WTC11 (cell line): ENCODE measurements at regions not wholly inside any gene's neighbourhood (a gene's known extent, or its start where the extent isn't known, plus 50 kb on each side); places are given as distances from the start of the nearest gene placed in this dataset.

ENCODE experiments used
- ATAC-seq: fragments of 200-7000 bp; cut with Tn5 transposase; 2 replicates; pipeline ENCODE4 v1.10.0; 2021; ENCODE audit warnings: mild to moderate bottlenecking, moderate library complexity
- CTCF ChIA-PET: fragments of 300-600 bp; sonication (Branson Sonifier 250); formaldehyde crosslinking; loops from one replicate; lab custom pipeline; 2021; ENCODE audit warnings: antibody characterized with exemption; lab: Charles Lee
- POLR2A ChIA-PET: fragments of 350-600 bp; sonication (Branson Sonifier 250); formaldehyde crosslinking; loops from one replicate; lab custom pipeline; 2021; ENCODE audit warnings: antibody characterized with exemption; lab: Charles Lee
- DNase-seq: peaks from one replicate; pipeline ENCODE4 v3.0.0; 2021; ENCODE audit warnings: low spot score
- H3K27ac Mint-ChIP-seq: 2 replicates; pipeline ENCODE4 v1.8.0; 2021; ENCODE audit warnings: mixed read lengths
- H3K27me3 Mint-ChIP-seq: 2 replicates; pipeline ENCODE4 v1.8.0; 2021; ENCODE audit warnings: low read depth, mild to moderate bottlenecking, moderate library complexity, mixed read lengths
- H3K36me3 Mint-ChIP-seq: 2 replicates; pipeline ENCODE4 v1.8.0; 2021; ENCODE audit warnings: mixed read lengths
- H3K4me1 Mint-ChIP-seq: 2 replicates; pipeline ENCODE4 v1.8.0; 2022; ENCODE audit warnings: mixed read lengths
- H3K4me3 Mint-ChIP-seq: 2 replicates; pipeline ENCODE4 v1.8.0; 2021; ENCODE audit warnings: mild to moderate bottlenecking, moderate library complexity, mixed read lengths
- H3K9me3 Mint-ChIP-seq: 2 replicates; pipeline ENCODE4 v1.8.0; 2021; ENCODE audit warnings: mixed read lengths
- ARID4B ChIP-seq: sonication (generic); formaldehyde crosslinking; IDR thresholded peaks from 2 replicates; pipeline ENCODE4 v1.8.0; 2023; ENCODE audit warnings: missing genetic modification reagents, mild to moderate bottlenecking, borderline replicate concordance
- ATF2 ChIP-seq: sonication (generic); formaldehyde crosslinking; IDR thresholded peaks from 2 replicates; pipeline ENCODE4 v1.8.1; 2022; ENCODE audit warnings: low read depth, missing genetic modification reagents, borderline replicate concordance
- ATF3 ChIP-seq: sonication (generic); formaldehyde crosslinking; conservative IDR thresholded peaks from 2 replicates; pipeline ENCODE4 v1.8.1; 2022; ENCODE audit warnings: mild to moderate bottlenecking, missing genetic modification reagents
- FOXJ3 ChIP-seq: sonication (generic); formaldehyde crosslinking; IDR thresholded peaks from 2 replicates; pipeline ENCODE4 v1.9.0; 2021; ENCODE audit warnings: missing genetic modification reagents, mild to moderate bottlenecking, borderline replicate concordance
- FOXP1 ChIP-seq: sonication (generic); formaldehyde crosslinking; IDR thresholded peaks from 2 replicates; pipeline ENCODE4 v1.8.0; 2022; ENCODE audit warnings: missing genetic modification reagents, mild to moderate bottlenecking, moderate library complexity, borderline replicate concordance
- GRHL2 ChIP-seq: fragments of 250-450 bp; sonication (Bioruptor Pico); IDR thresholded peaks from 2 replicates; pipeline ENCODE4 v1.8.0; 2022; ENCODE audit warnings: mild to moderate bottlenecking, moderate library complexity; ENCODE audit not compliant: insufficient replicate concordance, severe bottlenecking
- IRF2 ChIP-seq: sonication (generic); formaldehyde crosslinking; IDR thresholded peaks from 2 replicates; pipeline ENCODE4 v1.8.0; 2022; ENCODE audit warnings: low read depth, missing genetic modification reagents, borderline replicate concordance
- KAT7 ChIP-seq: sonication (generic); formaldehyde crosslinking; IDR thresholded peaks from 2 replicates; pipeline ENCODE4 v1.8.1; 2023; ENCODE audit warnings: missing genetic modification reagents, mild to moderate bottlenecking, borderline replicate concordance
- MAX ChIP-seq: sonication (generic); formaldehyde crosslinking; IDR thresholded peaks from 2 replicates; pipeline ENCODE4 v1.8.0; 2022; ENCODE audit warnings: mild to moderate bottlenecking, missing genetic modification reagents
- NFATC4 ChIP-seq: fragments of 250-450 bp; sonication (Bioruptor Pico); IDR thresholded peaks from 2 replicates; pipeline ENCODE4 v1.9.0; 2021; ENCODE audit warnings: mild to moderate bottlenecking
- RELA ChIP-seq: sonication (generic); formaldehyde crosslinking; IDR thresholded peaks from 2 replicates; pipeline ENCODE4 v1.8.1; 2022; ENCODE audit warnings: missing genetic modification reagents, mild to moderate bottlenecking, borderline replicate concordance
- ZBTB43 ChIP-seq: sonication (generic); formaldehyde crosslinking; IDR thresholded peaks from 2 replicates; pipeline ENCODE4 v1.8.1; 2023; ENCODE audit warnings: mild to moderate bottlenecking, missing genetic modification reagents
- ZNF138 ChIP-seq: sonication (generic); formaldehyde crosslinking; conservative IDR thresholded peaks from 2 replicates; pipeline ENCODE4 v1.8.1; 2022; ENCODE audit warnings: mild to moderate bottlenecking, moderate library complexity, missing genetic modification reagents
- TF ChIP-seq, protein P1 (sequence below): sonication (generic); formaldehyde crosslinking; IDR thresholded peaks from 2 replicates; pipeline ENCODE4 v1.8.0; 2023; ENCODE audit warnings: mild to moderate bottlenecking, missing genetic modification reagents
- TF ChIP-seq, protein P2 (sequence below): sonication (generic); formaldehyde crosslinking; IDR thresholded peaks from 2 replicates; pipeline ENCODE4 v1.8.0; 2022; ENCODE audit warnings: mild to moderate bottlenecking, missing genetic modification reagents
- TF ChIP-seq, protein P3 (sequence below): fragments of 250-450 bp; sonication (Bioruptor Pico); conservative IDR thresholded peaks from 2 replicates; pipeline ENCODE4 v1.9.0; 2021; ENCODE audit warnings: mild to moderate bottlenecking

DNA sequence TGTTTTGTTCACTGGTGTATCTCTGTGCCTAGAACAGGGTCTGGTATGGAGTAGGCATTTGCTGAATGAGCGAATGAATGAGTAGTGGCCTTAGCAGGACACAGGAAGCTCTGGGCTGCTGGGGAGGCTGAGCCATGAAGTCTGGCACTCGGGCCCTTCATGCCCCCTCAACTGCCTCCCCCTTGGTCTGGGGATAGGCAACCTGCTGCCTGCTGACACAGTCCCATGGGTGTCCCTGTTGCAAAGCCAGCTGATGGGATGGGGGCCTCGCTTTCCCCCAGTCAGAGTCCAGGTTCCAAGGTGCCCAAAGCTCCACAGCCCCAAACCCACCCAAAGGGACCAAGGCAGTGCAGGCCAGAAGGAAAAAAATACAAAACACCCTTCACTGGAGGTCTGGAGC, 107.0 kb upstream of the CASZ1 start (continued):
- no peak for TF ChIP-seq ZBTB43
- no peak for TF ChIP-seq KAT7 (CRISPR knock-in tag)
- no peak for TF ChIP-seq FOXP1
- TF ChIP-seq ATF3 (CRISPR knock-in tag) = no peak
- TF ChIP-seq MAX = no peak
- no peak for TF ChIP-seq ZNF138 (CRISPR knock-in tag)

DNA sequence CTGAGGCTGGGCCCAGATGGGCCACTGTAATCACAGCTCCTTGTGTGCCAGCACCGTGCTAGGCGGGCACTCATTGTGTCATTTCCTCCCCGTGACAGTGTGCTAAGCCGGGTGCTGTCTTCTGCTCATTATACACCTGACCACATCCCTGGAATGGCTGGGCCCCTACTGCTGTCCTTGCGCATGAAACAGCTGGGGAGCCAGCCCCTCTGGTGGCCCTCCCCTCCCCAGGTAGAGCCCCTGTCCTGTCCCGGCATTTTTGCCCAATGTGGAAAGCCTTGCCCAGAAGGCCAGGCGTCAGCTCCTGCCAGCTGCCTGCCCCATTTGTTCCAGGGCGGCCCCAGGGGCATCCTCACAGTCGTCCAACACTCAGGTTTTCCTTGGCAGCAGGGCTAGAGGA, 107.4 kb upstream of the CASZ1 start:
- Mint-ChIP-seq H3K4me3 (no peak overlapping the region), H3K27me3 (no peaks in the 10 kb centered on the region; the same call in 1 of the 2 replicates), H3K36me3 (no peaks in the 10 kb centered on the region), H3K4me1 (peaks cover 49% of the 10 kb centered on the region), H3K27ac (no peak overlapping the region), H3K9me3 (no peaks in the 10 kb centered on the region)
- DNase-seq = no peak
- ChIA-PET CTCF (no interaction called here), POLR2A (no interaction called here)
- TF ChIP-seq ATF2 = no peak
- TF ChIP-seq, protein P1, sequence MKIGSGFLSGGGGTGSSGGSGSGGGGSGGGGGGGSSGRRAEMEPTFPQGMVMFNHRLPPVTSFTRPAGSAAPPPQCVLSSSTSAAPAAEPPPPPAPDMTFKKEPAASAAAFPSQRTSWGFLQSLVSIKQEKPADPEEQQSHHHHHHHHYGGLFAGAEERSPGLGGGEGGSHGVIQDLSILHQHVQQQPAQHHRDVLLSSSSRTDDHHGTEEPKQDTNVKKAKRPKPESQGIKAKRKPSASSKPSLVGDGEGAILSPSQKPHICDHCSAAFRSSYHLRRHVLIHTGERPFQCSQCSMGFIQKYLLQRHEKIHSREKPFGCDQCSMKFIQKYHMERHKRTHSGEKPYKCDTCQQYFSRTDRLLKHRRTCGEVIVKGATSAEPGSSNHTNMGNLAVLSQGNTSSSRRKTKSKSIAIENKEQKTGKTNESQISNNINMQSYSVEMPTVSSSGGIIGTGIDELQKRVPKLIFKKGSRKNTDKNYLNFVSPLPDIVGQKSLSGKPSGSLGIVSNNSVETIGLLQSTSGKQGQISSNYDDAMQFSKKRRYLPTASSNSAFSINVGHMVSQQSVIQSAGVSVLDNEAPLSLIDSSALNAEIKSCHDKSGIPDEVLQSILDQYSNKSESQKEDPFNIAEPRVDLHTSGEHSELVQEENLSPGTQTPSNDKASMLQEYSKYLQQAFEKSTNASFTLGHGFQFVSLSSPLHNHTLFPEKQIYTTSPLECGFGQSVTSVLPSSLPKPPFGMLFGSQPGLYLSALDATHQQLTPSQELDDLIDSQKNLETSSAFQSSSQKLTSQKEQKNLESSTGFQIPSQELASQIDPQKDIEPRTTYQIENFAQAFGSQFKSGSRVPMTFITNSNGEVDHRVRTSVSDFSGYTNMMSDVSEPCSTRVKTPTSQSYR (CRISPR knock-in tag) = no peak
- TF ChIP-seq NFATC4 (CRISPR knock-in tag) = no peak
- TF ChIP-seq MAX = no peak
- TF ChIP-seq, protein P2, sequence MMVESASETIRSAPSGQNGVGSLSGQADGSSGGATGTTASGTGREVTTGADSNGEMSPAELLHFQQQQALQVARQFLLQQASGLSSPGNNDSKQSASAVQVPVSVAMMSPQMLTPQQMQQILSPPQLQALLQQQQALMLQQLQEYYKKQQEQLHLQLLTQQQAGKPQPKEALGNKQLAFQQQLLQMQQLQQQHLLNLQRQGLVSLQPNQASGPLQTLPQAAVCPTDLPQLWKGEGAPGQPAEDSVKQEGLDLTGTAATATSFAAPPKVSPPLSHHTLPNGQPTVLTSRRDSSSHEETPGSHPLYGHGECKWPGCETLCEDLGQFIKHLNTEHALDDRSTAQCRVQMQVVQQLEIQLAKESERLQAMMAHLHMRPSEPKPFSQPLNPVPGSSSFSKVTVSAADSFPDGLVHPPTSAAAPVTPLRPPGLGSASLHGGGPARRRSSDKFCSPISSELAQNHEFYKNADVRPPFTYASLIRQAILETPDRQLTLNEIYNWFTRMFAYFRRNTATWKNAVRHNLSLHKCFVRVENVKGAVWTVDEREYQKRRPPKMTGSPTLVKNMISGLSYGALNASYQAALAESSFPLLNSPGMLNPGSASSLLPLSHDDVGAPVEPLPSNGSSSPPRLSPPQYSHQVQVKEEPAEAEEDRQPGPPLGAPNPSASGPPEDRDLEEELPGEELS (CRISPR knock-in tag) = no peak
- no peak for TF ChIP-seq IRF2 (CRISPR knock-in tag)
- no peak for TF ChIP-seq FOXJ3
- TF ChIP-seq, protein P3, sequence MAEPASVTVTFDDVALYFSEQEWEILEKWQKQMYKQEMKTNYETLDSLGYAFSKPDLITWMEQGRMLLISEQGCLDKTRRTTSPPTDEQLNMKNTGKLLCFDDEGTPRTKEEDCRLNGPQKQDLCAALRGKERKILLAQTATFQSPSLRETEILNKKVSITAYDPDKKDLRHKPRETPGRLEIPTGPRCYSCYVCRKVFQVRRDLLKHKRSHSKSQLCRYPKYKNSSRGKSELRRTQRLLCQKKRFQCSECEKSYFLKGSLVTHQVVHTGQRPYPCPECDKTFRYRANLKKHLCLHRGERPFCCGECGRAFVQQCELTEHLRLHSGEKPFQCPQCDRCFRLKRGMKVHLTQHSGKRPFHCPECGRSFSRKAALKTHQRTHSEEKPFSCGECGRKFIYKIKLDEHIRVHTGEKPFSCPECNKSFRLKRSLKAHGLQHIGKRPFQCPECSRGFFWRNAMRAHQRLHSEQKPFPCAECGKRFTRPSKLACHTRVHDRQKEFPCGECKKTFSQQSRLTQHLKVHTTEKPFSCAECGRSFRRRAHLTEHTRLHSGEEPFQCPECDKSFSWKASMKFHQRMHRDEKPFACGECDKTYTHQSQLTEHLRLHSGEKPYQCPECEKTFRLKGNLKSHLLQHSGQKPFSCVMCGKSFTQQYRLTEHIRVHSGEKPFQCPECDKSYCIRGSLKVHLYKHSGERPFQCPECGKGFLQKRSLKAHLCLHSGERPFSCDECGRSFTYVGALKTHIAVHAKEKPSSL (CRISPR knock-in tag) = no peak
- no peak for TF ChIP-seq RELA (CRISPR knock-in tag)
- TF ChIP-seq FOXP1 = no peak
- TF ChIP-seq GRHL2 = no peak
- no peak for TF ChIP-seq ARID4B (CRISPR knock-in tag)
- no peak for ATAC-seq
